HG02571 (cell line): ENCODE measurements at regions not wholly inside any gene's neighbourhood (a gene's known extent, or its start where the extent isn't known, plus 50 kb on each side); places are given as distances from the start of the nearest gene placed in this dataset.
"Not testable (repeated sequence)": the region's sequence is repeated elsewhere in the genome, so short reads cannot be mapped to it uniquely, and the experiment has no call there.

ENCODE experiments used
- ATAC-seq: cut with Tn5 transposase; IDR thresholded peaks from one replicate; pipeline ENCODE4 v1.9.1; 2021; ENCODE audit warnings: mild to moderate bottlenecking, moderate library complexity; ENCODE audit not compliant: unreplicated experiment

DNA sequence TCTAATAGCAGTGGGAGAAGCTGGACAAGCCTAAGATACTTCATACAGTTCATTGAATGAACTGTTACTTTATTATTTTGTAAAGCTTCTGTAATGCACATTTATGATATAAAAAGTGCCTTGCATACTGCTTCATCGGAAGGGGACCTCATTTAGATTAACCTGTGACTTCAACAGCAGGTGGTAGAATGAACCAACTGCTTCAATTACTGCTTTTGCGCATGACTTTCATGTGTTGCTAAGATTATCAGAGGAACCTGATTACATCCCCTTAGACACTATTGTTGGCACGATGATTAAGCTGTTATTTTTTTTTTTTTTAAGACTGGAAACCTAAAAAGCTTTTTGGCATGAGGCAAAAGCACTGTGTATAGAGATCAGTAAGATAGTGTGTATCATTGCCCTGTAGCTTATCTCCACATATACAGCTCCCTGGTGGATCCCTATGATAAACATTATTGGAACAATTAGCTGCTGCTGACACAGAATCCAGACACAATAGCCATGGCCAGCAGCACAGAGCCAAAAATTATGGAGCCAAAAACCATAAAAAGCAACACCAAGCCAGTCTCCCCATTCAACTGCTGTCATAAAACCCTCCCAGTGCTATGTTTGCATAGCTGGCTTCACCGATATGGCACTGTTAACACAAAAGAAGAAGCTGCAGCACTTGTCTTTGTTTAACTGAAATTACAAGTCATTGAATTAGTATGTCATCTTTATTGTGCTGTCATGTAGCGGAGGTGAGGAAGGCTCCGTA, 731.6 kb upstream of the MMS22L start:
- no peak for ATAC-seq

GRCh38 chr6:98016565-98016964, 733.5 kb upstream of the MMS22L start:
- no peak for ATAC-seq

GRCh38 chr6:98020222-98020621, 737.2 kb upstream of the MMS22L start:
- ATAC-seq, result no peak

GRCh38 chr6:98024359-98024758, 741.3 kb upstream of the MMS22L start:
- ATAC-seq, result no peak

DNA sequence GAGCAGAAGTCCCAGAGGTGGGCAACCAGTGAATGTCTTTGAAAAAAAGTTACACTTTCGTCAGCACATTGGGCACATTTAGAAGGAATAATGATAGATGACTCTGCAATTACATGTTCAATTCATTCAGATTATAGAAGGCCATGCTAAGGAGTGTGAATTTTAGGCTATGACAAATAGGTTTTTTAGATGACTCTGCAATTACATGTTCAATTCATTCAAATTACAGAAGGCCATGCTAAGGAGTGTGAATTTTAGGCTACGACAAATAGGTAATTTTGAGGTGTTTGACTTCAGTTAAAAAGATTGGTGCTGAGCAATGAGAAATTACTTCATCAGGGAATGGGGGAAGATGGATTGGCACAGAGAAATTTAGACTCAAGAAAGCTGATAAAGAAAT, 744.9 kb upstream of the MMS22L start:
- no peak for ATAC-seq

DNA sequence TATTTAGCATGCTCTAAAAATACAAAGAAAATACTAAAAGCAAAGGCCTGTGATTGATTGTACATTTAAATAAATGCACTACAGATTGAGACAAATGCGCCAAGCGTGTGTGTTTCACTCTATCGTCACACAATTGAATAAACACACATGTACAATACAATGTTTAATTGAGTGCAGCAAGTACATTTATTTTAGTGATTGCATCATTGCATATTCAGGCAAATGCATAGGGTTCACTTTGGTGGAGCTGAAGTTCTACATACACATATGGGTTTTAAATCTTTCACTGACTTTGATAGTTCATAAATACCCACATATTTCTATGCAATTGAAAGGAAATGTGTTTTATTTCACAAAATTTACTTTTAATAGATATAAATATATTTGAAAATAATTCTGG, 750.6 kb upstream of the MMS22L start:
- ATAC-seq, result no peak

DNA sequence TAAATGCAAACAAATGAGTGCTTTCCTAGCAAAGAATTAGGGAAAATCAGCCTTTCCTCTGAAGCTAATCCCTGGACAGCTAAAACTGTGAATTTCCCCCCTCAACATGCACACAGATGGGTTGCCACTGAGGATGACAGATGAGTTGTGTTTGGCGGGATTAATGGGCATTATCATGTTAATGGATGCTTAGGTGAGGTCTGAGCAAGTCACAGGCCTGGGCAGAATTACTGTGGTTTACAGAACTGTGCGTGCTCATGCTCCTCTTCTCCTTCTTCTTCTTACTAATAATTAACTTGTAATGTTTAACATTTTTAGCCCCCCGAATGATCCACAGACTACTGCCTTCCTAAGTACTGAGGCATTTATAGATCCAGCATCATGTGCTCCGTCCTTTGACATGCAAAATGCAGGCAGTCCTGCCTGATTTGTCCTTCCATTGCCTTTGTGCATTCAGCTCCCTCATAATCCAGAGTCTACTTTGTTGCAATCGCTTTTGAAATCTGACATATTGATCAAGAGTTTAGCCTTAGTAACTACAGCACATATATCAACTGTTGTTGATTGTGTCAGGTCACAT, 753.4 kb upstream of the MMS22L start:
- ATAC-seq, result no peak

DNA sequence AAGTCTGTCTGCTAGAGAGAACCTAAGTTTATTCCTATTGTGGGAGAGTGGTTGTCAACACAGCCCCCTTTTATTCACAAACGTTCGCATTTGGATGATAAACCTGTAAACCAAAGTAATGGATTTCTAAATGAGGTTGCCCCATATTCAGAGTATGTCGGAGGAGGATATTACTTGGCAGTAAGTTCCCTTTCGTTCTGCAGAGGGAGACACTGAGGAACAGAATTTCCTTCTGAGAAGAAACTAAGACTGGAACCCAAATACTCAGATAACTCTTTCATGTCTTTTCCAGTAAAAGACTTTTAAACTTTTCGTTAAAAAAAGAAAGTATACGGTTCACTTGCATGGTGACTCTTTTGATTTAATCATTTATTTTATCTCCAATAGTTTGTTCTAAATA, 754.6 kb upstream of the MMS22L start:
- no peak for ATAC-seq

GRCh38 chr6:98039443-98039842, 756.4 kb upstream of the MMS22L start:
- no peak for ATAC-seq

GRCh38 chr6:98039904-98040607, 757.0 kb upstream of the MMS22L start:
- ATAC-seq, result no peak

DNA sequence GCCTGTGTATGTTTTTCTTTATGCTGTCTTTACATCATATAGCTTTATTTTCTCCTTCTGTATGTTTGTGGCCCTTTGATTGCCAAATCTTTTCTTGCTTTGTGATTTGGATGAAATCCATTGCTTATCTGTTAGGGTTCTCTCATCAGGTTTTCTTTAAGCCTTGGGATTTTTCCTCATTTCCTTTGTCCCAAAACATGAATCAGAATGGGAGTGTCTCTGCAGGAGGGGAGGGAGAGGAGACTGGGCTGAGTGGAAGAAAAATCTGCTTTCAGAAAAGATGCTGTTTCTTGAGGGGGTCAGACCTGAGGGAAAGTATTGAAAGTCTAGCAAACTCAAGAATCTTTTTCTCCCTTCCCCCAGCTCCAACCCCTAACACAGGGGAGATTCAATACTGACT, 758.0 kb upstream of the MMS22L start:
- ATAC-seq, result no peak

- ATAC-seq, result no peak
Measured at GRCh38 chr6:98041921-98042320, 758.9 kb upstream of the MMS22L start.

- no peak for ATAC-seq
Measured at GRCh38 chr6:98044151-98044561, 761.1 kb upstream of the MMS22L start.

GRCh38 chr6:98044791-98045470, 761.9 kb upstream of the MMS22L start:
- no peak for ATAC-seq

DNA sequence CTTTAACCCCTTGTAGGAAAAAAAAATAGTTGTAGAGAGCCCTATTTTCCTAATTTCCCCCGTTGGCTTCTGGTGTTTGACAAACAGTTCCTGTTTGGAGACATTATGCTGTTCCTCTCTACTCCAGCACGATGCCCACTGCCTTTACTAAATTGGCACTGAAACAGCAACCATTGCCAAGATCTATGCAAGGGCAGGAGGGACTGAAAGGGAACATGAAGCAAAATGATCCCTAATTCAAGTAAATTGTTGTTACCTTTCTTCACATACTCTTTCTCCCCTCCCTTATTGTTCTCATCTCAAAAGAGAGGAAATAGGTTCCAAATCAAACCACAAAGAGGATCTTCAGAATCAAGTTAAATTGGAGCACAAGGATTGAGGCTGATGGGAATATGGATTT, 764.1 kb upstream of the MMS22L start:
- ATAC-seq, result no peak

GRCh38 chr6:98047871-98048270, 764.9 kb upstream of the MMS22L start:
- no peak for ATAC-seq

GRCh38 chr6:98054453-98054852, 771.4 kb upstream of the MMS22L start:
- ATAC-seq, result no peak

DNA sequence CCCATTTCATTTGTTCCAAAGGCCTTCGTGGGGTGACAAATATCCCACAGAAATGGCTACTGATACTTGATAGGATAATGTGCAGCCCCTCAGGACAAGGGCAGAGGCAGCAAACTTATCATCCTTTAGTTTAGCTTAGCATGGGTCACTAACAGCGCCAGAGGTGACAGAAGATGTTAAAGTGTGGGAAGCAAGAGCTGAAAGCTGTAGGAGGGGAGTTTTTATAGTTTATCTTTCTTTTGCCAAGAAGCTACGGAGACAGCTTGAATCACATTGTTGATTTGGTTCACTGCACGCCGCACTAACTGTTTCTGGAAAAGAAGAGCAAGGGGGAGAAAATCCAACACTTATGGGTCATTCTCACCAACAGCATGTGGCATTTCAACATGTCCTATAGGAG, 773.9 kb upstream of the MMS22L start:
- no peak for ATAC-seq

DNA sequence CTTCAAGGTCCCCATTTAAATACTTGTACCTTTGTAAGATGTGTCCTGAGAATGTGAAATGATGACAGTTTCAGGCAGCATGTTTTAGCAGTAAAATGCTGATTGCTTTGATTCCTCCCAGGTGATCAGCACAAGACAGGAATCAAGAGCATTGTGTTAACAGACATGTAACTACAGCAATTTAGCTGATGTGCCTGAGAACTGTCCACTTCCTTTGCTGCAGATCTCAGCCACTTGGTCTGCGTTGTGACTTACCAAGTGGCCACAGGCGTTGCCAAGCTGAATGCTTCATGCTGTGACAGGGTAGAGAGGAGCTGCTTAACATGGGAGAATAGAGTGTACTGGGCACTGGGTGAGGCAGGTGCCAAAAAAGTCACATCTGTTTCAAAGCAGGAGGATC, 767.0 kb upstream of the POU3F2 start:
- no peak for ATAC-seq

GRCh38 chr6:98088537-98088936, 745.8 kb upstream of the POU3F2 start:
- ATAC-seq, result not testable (repeated sequence)

- ATAC-seq, result no peak
Measured at GRCh38 chr6:98092331-98092730, 742.0 kb upstream of the POU3F2 start.

GRCh38 chr6:98094696-98095095, 739.7 kb upstream of the POU3F2 start:
- no peak for ATAC-seq
